GM21367 (cell line): ENCODE measurements at regions not wholly inside any gene's neighbourhood (a gene's known extent, or its start where the extent isn't known, plus 50 kb on each side); places are given as distances from the start of the nearest gene placed in this dataset.
"Not testable (repeated sequence)": the region's sequence is repeated elsewhere in the genome, so short reads cannot be mapped to it uniquely, and the experiment has no call there.

Experiments used
- ATAC-seq: cut with Tn5 transposase; IDR thresholded peaks from one replicate; pipeline ENCODE4 v1.9.1; 2021; ENCODE audit not compliant: unreplicated experiment

DNA sequence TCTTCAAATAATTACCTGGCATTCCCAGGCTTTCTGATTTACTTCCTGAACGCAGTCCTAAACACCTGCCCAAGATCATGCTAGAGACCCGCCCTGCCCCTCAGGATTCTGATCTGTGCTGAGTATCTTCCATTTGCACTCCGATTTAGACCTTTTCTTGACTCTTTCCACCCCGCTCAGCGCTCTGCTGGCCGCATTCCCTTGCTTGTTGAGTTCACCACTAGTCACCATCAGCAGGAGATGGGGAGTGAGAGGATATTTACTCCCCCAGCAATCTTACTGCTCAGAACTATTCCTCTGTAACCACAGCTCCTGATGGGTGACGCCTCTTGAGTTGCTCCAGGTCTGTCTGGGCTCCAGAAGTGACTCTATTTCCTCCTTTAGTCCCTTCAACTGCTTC, 419.4 kb upstream of the MIR17HG start:
- ATAC-seq: no peak

DNA sequence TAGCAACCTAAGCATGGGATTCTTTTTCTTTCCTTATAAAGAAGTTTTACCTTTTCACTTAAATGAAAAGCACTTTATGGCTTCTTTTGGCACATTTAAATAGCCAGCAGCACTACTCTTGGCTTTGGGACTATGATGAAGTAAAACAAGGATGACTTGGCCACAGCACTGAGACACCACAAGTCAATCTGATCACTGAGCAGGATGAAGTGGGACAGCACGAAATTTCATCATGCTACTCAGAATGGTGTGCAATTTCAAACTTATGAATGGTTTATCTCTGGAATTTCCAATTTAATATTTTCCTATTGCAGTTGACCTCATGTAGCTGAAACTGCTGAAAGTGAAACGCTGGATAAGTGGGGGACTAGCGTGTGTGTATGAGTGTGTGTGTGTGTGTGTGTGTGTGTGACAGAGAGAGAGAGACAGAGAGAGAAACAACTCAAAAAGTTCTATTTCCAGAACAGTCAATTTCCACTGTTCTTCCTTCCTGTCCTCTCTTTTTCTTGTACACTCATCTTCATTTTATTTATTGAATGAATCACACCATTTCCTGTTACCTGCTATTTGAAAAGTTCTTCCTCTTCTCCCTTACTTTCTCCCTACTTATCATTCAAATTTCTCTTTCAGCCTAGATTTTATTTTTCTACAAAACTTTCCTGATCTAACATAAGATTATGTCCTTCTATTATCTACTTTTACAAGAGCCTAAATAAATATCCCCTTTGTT, 414.2 kb upstream of the MIR17HG start:
- ATAC-seq: no peak

DNA sequence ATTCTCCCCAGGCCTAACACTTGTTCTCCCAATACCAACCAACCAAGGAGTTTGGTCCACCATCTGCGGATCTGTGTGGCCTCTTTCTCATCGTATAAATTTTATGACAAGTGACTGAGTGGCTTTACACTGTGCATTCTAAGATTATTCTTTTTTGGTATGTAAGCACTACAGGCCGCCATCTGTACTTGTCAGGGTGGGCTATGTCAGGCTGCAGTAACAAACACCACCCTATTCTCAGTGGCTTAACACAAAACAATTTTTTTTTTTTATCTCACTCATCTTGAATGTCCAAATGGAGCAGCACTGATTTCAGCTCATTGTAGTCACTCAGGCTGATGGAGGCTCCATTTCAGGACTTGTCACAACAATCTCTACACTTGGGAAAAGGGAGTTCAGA, 412.7 kb upstream of the MIR17HG start:
- ATAC-seq: no peak

DNA sequence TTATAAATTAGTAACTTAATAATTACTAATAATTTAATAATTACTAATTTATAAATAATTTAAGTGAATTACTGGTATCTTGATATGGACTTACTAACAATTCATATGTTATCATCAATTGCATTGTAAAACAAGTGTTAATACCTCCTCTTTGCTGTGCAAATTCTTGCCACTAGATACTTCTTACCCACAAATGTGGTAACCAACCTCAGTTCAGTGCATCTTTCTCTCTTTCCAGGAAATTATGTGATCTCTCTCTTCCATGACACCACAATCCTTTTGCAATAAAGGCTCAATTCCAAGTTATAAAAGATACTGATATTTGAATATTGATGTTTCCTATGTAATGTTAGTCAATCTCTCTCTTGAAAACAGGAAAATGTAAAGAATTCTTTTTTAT, 408.6 kb upstream of the MIR17HG start:
- ATAC-seq: no peak

DNA sequence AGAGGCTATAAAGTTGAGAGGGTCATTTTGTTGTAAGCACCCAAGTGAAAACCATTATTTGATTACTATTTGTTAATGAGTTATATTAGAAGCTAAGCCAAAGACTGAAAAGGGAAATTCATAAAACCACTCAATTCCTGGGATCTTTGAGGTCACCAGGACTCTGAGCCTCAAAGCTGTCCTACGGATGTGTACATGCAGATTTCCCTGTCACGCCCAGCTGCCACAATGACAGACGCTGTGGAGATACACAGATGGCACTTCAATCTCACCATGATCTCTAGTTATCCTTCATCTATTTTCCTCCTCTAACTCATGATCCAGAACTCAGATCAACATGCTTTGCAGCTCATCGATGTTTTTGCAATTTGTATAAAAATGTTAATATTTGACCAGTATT, 403.5 kb upstream of the MIR17HG start:
- ATAC-seq: no peak

DNA sequence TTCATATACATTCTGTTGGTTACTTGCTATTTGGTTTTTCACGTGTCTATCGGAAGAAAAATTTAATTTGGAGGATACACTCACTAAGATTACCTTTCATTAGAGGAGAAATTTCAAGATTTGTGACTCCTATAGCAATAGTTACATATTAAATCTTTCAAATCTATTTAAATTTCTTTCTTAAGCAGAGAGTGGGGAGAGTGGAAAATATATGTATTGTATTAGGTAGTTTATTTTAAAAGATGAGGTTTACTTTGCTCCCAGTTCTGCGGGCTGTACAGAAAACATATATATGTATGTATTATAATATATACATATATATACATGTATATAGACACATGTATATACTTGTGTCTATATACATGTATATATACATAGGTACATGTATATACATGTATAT, 402.3 kb upstream of the MIR17HG start:
- not testable (repeated sequence) for ATAC-seq

DNA sequence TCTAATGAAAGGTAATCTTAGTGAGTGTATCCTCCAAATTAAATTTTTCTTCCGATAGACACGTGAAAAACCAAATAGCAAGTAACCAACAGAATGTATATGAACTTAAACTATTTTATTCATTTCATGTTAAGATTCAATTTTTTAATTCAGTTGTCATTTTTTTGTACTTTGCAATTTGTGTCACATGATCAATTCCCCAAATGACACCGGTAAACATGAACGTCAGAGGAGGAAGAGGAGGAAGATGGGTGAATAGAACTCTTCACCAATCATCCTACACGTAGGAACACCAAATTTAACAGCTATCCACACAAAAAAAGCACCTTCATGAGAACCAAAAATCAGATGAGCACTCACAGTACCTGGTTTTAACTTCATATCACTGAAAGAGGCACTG, 401.4 kb upstream of the MIR17HG start:
- not testable (repeated sequence) for ATAC-seq

DNA sequence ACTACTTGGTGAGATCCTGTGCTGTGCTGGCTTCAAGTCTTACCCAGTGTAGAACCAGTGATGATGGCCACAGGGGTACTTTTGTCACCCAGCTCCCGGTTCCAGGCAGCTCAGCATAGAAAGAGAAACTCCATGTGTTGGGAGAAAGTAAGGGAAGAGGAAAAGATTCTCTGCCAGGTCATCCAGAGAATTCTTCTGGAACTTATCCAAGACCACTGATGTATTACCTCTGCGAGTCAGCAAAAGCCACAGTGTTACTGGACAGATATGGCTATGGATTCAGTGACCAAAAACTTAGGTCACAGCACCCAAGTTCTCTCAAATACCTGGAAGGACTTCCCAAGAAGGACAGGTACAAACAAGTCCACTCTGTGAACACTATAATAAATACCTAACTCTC, 399.5 kb upstream of the MIR17HG start:
- ATAC-seq: no peak

DNA sequence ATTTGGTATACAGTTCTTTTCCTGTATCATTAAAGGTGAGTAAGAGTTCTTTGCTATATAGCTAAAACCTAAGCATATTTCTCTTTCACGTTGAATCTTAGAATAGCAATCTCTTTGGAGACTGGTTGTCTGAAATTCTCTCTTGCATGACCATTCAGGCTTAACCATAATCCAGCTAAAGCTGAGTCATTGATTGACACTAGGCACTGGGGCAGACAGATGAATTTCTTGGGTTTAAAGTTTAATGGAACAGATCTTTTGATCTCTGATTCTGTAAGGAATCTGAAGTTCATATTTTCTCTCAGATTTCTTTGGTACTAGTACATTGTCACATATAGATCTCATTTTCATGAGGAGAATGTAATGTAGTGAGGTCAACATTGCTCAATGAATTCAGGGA, 397.3 kb upstream of the MIR17HG start:
- no peak for ATAC-seq

DNA sequence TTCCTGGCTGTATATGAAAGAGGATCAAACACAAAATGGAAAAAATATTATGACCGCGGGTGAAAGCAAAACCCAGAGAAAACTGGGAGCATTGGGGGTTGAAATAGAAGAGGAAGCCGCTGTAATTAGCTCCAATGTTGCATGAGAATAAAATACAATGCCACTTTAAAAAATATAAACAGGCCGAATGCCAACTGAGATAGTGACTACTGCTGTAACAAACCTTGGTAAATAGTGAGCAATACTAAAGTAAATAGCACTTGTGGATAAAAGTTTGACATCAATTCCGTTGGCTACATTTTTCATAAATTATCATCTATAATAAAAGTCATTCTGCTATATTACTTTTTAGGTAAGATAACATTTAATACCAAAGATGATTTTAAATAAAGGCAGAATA, 395.8 kb upstream of the MIR17HG start:
- no peak for ATAC-seq

DNA sequence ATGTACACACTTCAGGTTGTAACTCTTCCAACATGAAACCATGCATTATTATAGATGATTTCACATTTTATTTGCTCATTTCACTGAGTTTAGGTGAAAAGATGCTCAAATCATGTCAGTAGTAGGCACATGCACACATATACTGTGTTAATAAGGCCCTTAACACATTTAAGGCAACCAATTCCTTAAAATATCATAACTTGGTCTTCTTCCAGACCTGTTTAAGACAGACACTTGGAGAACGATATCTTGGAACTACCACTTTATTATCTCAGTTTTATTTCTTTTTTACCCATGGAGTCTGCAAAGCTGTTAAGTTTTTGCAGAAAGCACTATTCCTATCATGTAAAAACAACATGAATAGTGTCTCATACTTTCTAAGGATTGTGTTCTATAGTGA, 395.2 kb upstream of the MIR17HG start:
- ATAC-seq: no peak

DNA sequence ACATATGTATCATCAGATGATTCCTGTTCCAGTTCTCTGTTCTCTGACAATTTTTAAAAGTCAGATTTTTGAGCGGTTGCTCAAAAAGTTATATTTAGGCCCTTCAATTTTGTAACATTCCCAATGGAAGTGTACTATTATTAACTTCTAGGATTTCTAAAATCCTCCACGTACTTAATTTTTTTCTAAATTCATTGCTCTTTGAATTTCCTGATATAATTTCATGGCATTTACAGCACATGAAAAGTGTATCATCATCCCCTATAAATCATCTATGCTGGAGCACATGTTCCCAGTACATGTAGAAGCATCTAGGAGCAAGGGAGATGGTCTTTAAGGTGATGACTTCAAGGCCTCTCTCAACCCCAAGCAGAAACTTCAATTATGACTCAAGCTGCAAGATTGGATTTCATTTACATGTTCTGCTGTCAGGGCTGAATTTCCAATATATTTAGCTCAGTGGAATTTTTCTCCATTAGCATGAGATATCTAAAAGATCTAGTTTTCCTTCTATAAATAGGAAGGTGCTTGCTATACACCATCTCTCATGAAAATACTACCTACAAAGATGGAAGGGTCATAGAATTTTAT, 392.8 kb upstream of the MIR17HG start:
- ATAC-seq: no peak

DNA sequence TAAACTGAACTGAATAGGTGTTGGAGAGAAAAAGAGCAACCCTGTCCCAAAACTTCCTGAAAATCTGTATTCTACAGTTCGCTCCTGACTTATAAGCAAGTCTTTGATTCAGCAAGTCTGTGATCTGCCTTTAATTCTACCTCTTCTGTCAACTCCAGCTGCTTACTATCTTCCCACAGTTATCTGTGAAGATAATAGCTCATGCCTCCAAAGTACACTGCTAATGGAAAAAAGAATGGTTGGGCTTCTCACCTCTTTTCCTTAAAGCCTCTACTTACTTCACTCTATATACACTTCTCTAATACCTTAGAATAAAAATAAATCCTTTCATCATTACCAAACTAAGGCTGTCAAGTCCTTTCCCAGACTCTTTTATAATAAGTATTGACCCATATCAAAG, 391.5 kb upstream of the MIR17HG start:
- no peak for ATAC-seq

DNA sequence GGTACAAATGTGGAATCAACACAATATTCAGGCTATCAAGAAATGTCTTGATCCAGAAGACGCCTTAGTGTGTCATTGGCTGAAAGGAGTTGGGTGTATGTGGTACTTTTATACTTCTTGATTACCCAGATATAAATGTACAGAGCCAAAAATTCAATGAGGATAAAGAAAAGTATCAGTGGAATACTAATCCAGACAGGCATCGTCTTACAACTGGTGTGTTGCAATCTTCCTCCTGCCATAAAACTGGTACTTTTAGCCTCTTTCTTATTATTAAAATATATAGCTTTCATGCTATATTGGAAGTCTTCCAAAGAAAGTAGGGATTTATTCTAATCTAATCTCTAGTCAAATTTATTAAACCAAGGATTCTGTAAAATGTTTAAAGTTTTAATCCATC, 388.6 kb upstream of the MIR17HG start:
- no peak for ATAC-seq

DNA sequence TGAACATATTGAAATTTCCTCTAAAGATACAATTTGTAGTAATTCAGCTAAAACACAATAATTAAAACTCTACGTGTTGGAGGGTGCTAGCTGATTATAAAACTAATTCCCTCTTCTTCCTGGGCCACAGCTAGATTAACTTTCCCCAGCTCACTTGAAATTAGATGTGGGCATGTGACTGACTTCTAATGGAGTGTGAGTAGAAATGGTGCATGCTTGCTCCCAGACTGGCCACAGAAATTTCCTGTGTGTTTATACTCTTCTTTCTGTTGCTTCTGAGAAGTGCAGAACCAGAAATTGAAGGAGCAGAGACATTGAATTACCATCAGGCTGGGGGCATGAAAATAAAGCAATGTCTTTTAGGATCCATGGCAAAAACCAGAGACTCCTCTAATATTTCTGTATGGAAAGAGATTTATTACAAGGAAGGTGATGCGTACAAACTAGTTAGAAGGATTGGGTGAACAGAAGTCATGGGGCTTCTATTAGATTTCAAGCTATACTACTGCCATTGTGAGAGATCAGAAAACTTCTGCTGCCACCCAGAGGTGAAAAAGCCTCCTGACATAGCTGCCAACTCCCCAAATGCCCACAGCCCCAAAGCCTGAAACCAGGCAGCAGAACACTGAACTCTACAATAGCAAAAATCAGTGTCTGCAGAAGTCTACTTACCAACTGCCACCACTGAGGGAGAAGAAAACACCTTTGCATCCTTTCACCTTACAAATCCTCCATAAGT, 379.2 kb upstream of the MIR17HG start:
- no peak for ATAC-seq

DNA sequence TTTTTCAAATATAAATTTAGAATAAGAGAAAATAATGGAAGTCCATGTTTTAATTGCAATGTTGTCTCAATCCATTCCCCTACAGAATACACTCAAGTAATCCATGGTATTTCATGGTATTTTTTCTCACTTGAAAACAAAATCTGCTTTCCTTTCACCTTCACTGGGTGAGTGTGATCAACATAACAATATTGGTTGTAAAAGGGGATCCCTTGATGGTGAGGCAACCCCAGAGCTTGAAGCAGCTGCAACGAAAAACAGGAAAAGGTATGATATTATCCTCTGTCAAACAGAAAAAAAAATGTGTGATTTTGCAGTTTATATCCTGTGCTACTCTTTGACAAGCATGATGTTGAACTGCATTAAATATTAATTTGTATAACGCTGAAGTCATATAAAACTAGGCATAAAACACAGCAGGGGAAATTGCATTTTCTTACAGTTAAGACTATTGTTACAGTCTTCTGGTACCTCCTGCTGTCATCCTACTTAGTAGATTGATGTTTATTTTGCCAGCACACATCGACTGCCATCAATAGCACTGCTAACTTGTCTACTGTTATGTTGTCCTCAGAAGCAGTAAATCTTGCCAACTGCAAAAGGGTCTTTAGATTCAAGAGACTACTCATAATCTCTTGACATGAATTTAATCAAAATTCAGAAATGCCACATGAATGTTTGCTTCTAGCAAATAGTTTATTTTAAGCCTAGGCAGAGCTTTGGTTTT, 373.1 kb upstream of the MIR17HG start:
- no peak for ATAC-seq

DNA sequence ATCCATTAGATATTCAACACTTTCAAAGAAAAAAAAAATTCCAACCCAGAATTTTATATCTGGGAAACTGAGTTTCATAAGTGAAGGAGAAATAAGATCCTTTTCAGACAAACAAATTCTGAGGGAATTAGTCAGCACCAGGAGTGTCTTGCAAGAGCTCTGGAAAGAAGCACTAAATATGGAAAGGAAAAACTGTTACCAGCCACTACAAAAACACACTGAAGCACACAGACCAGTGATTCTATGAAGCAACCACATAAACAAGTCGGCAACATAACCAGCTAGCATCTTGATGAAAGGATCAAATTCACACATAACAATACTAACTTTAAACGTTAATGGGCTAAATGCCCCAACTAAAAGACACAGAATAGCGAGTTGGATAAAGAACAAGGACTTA, 368.4 kb upstream of the MIR17HG start:
- ATAC-seq: no peak

DNA sequence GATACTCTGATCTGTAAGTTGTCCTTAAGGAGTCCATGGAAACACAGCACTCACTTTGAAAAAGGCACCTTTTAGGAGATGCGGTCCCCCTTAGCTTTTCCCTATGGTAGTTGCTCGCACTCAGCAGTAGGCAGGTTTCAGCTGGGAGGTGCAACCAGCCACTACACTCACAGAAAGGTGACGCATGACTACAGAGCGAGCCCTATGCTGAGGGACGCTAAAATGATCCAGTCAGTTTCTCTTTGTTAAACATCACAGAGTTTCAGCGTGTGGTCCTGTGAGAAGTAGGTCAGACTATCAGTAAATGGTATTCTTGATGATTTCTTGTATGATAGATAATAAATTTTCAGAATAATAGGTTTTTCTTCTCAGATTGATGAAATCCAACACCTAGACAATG, 362.7 kb upstream of the MIR17HG start:
- ATAC-seq: no peak

DNA sequence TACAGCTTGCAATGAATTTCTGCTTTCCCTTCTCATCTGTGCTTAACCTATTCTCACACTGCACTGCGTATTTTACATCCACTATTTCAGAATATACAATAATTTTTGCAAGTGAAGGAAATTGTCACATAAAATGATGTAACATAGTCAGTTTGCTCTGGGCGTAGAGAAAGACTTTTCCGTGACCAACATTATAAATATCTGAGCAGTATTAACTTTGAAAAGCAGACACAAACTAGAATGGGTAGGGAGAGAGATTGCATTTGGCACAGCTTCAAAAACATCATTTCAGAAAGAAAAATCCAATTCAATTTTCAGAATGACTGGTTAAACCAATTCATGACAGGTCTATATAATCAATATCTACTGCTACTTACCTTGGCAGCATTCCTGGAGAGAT, 352.5 kb upstream of the MIR17HG start:
- no peak for ATAC-seq

DNA sequence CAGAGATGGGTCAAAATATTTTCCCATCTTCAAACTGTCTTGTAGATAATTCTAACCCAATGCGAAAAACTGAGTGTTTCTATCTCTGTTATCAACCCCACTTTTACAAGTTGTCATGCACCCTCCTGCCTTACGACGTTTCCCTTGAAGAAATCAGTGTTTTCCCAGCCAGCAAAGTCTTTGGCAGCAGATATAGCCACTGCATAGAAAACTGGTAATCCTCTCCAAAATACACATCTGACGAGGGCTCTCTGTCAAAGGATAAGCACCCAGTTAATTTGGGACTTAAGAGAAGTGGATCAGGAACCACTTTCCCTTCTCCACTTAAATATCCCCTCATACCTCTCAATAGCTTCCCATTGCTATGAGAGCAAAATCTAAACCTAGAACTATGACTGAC, 351.9 kb upstream of the MIR17HG start:
- no peak for ATAC-seq

DNA sequence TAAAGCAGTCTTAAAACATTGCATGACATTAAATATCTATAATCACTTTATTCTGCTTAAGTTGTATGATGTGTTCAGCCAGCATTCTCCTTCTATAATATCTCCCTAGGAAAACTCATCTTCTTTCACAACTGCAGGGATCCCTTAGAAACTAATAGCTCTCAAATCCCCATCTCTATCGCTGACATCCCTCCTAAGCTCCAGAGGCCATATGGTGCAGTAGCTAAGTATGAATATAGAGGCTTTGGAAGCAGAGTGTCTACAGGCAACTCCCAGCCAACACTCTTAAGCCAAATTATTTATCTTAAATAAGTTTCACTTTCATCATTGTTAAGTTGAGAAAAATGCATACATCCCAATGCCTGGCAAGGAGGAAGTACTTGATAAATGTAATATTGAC, 349.5 kb upstream of the MIR17HG start:
- no peak for ATAC-seq

DNA sequence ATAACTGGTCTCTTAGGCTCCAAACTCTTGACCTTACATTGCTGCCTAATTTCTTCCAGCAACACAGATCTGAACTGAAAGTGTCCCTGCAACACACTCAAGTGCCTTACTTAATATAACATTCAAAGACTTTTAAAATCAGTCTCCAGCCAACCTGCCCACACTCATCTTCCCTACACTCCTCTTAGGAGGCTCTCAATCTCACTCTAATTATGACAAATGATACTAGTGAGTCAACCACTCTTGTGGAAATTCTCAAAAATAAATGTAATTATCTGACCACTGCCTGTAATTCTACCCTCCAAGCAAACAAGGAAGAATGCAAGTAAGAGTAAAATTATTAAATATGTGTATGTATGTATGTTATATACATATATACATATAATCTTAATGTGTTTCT, 348.1 kb upstream of the MIR17HG start:
- ATAC-seq: no peak
